Skeletal muscle cell (primary cell): ENCODE measurements at regions not wholly inside any gene's neighbourhood (a gene's known extent, or its start where the extent isn't known, plus 50 kb on each side); places are given as distances from the start of the nearest gene placed in this dataset.

Experiments
- DNase-seq: peaks from one replicate; pipeline ENCODE4 v3.0.0-alpha.2; 2010; ENCODE audit warnings: low read depth
- H3K4me3 ChIP-seq: 2 replicates; pipeline ENCODE4 v1.5.1; 2011; ENCODE audit warnings: low read depth, mild to moderate bottlenecking, control low read depth, low read length, moderate library complexity

- no peak for DNase-seq
- H3K4me3 ChIP-seq, result no peak overlapping the region
Measured at GRCh38 chr2:239774142-239774462, 251.0 kb downstream of the NDUFA10 start.

- H3K4me3 ChIP-seq, result no peak overlapping the region
- DNase-seq, result no peak
Measured at GRCh38 chr2:239773228-239774141, 251.7 kb downstream of the NDUFA10 start.

- no peak for DNase-seq
- no peak overlapping the region for H3K4me3 ChIP-seq
Measured at GRCh38 chr2:239772721-239773120, 252.4 kb downstream of the NDUFA10 start.

- DNase-seq, result no peak
- H3K4me3 ChIP-seq, result no peak overlapping the region
Measured at GRCh38 chr2:239770246-239770639, 254.9 kb downstream of the NDUFA10 start.

- H3K4me3 ChIP-seq, result no peak overlapping the region
- DNase-seq, result no peak
Measured at GRCh38 chr2:239769554-239770245, 255.4 kb downstream of the NDUFA10 start.

- H3K4me3 ChIP-seq, result no peak overlapping the region
- DNase-seq, result no peak
Measured at GRCh38 chr2:239768907-239769553, 256.1 kb downstream of the NDUFA10 start.

- DNase-seq, result no peak
Measured at GRCh38 chr2:239768031-239768790, 256.9 kb downstream of the NDUFA10 start.

GRCh38 chr2:239767021-239767905 lies 257.9 kb downstream of the NDUFA10 start:
- H3K4me3 ChIP-seq, result no peak overlapping the region
- DNase-seq, result no peak

More at GRCh38 chr2:239768031-239768790, 256.9 kb downstream of the NDUFA10 start:
- no peak overlapping the region for H3K4me3 ChIP-seq

- H3K4me3 ChIP-seq, result no peak overlapping the region
- no peak for DNase-seq
Measured at GRCh38 chr2:239765911-239766310, 259.2 kb downstream of the NDUFA10 start.

GRCh38 chr2:239765076-239765845 lies 259.9 kb downstream of the NDUFA10 start:
- no peak for DNase-seq
- no peak overlapping the region for H3K4me3 ChIP-seq

GRCh38 chr2:239763433-239764097 lies 261.6 kb downstream of the NDUFA10 start:
- H3K4me3 ChIP-seq, result no peak overlapping the region
- no peak for DNase-seq

- H3K4me3 ChIP-seq, result no peak overlapping the region
- DNase-seq, result no peak
Measured at GRCh38 chr2:239762655-239763269, 262.4 kb downstream of the NDUFA10 start.

GRCh38 chr2:239762106-239762505 lies 263.0 kb downstream of the NDUFA10 start:
- no peak for DNase-seq
- H3K4me3 ChIP-seq, result no peak overlapping the region

GRCh38 chr2:239760596-239760995 lies 264.5 kb downstream of the NDUFA10 start:
- H3K4me3 ChIP-seq, result no peak overlapping the region
- DNase-seq, result no peak

GRCh38 chr2:239758279-239758877 lies 266.8 kb downstream of the NDUFA10 start:
- no peak for DNase-seq
- no peak overlapping the region for H3K4me3 ChIP-seq

GRCh38 chr2:239756790-239757760 lies 268.1 kb downstream of the NDUFA10 start:
- DNase-seq, result no peak
- H3K4me3 ChIP-seq, result no peak overlapping the region
